ENCODE measurements at regions not wholly inside any gene's neighbourhood (a gene's known extent, or its start where the extent isn't known, plus 50 kb on each side); places are given as distances from the start of the nearest gene placed in this dataset.

- DNase-seq (ENCODE audit: low read depth), result peak; percentile 36
Measured at GRCh38 chr1:184276416-184276815, 110.4 kb upstream of the C1orf21 start.

- DNase-seq (ENCODE audit: low read depth), result no peak
Measured at GRCh38 chr1:184279911-184280458, 106.8 kb upstream of the C1orf21 start.

GRCh38 chr1:184283999-184284398 is 102.8 kb upstream of the C1orf21 start:
- no peak for DNase-seq (ENCODE audit: low read depth)

GRCh38 chr1:184284900-184285299 is 101.9 kb upstream of the C1orf21 start:
- no peak for DNase-seq (ENCODE audit: low read depth)

GRCh38 chr1:184285401-184286087 is 101.3 kb upstream of the C1orf21 start:
- no peak for DNase-seq (ENCODE audit: low read depth)

- no peak for DNase-seq (ENCODE audit: low read depth)
Measured at GRCh38 chr1:184287001-184287400, 99.8 kb upstream of the C1orf21 start.

DNA sequence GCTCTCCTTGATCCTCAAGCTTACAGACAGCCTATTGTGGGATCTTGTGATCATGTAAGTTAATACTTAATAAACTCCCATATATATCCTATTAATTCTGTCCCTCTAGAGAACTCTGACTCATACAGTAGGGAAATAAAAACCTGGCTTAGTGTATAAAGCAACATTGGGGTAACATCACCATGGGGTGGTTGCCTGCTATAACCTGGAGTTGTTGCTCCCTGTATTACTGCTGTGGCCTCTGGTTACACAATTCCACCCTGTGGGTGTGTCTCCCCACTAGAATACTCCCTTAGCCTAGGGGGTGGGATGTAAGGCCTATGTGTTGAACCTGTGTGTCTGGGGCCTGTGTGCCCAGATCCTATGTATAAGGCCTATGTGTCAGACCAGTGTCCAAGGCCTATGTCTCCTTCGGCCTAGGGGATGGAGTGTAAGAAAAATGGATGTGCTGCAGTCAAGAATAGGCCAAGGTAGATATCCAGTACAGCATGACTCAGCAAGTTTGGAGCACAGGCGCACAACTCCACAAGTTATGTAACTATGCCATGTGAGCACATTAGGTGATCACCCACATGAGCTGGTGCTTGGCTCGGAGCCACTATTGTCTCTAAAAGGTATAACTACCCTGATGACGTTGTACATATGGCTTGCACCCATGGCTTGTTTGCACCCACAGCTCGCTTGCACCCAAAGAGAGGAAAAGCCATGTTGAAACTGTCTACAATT is 96.8 kb upstream of the C1orf21 start:
- DNase-seq (ENCODE audit: low read depth), result peak; percentile 7

DNA sequence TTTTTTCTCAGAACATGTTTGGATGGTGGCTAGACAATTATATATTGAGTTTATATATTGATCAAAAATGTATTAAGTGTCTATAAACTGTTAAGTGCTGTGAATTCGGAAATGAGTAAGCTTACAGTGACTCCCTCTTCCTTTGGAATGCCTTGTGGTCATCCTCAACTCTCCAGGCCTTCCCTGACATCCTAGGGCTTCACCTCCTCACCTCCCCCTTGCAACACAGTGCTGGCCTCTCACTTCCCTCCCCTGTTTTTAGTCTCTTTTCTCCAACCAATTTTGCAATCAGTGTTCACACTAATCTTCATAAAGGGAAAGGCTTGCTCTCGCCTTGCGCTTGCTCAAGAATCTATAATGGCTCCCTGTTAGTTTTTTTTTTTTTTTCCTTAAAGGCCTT is 95.1 kb upstream of the C1orf21 start:
- DNase-seq (ENCODE audit: low read depth), result no peak

- DNase-seq (ENCODE audit: low read depth), result no peak
Measured at GRCh38 chr1:184292101-184292500, 94.7 kb upstream of the C1orf21 start.

- no peak for DNase-seq (ENCODE audit: low read depth)
Measured at GRCh38 chr1:184294101-184294500, 92.7 kb upstream of the C1orf21 start.

DNA sequence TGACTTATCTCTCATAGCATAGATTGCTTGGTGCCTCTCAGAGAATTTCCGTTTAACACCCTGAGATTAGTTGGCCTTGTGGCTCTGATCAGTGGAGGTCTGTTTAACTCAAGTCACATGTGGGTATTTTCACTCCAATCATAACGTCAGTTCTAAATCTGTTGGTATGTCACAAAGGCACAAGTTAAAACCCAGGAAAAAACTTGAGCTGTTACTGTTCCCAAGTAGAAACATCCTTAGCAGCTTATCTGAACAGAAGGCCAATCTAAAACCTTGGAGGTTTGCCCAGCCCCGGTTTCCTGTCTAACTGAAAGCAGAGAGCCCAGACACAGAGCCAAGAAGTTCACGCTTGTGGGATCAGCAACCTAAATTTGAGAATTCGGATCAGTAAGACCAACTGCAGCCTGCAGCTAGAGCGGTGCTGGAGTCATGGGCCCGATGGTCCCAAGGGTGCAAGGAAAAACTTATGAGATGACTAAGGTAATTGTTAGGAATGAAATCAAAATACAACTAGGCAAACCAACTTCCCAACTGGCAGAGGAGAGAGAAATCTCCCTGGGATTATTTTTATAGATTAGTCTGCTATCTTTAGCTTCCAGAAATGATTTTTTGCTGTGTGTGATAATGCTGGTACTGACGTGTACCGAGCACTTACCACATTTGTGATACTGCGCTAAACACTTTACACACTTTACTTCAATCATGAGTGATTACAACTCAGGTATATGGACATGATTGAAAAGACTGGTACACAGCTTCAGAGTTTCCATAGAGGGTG is 90.2 kb upstream of the C1orf21 start:
- no peak for DNase-seq (ENCODE audit: low read depth)

DNA sequence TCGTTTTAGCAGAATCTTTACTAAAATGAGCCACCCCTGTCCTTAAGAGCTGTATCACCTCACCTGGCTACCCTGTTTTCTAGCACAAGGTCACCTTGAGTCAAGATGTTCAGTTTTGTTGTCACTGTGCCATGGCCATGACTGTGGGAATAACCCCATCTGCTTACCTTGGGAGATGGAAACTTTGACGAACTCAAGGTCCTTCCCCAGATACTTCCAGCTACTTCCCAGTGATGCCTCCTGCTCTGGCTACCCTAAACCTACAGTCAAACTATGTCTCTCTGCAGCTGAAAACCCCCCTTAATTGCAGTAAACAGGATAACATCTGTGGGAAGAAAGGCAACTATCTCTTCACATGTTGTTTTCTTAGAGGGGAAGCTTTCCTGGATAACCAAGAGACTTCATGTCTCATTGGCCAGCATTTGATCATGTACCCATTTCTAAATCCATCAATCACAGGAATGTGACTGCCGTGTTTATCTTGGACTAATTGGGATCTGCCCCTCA is 89.5 kb upstream of the C1orf21 start:
- DNase-seq (ENCODE audit: low read depth), result no peak

- no peak for DNase-seq (ENCODE audit: low read depth)
Measured at GRCh38 chr1:184298440-184299405, 88.1 kb upstream of the C1orf21 start.

GRCh38 chr1:184299406-184299790 is 87.4 kb upstream of the C1orf21 start:
- DNase-seq (ENCODE audit: low read depth), result peak; percentile 14

- no peak for DNase-seq (ENCODE audit: low read depth)
Measured at GRCh38 chr1:184299796-184300195, 87.0 kb upstream of the C1orf21 start.

DNA sequence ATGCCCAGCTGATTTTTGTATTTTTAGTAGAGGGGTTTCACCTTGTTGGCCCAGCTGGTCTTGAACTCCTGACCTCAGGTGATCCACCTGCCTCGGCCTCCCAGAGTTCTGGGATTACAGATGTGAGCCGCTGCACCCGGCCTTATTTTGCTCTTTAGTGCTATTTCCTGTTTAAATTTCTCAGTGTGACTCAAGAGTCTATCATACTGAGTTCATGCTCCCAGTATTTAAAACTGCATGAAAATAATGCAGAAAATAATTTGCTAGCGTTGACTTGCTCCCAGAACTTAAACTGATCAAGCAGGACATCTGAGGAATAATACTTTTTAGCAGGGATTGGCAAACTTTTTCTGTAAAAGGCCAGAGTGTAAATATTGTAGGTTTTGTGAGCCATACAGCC is 86.4 kb upstream of the C1orf21 start:
- no peak for DNase-seq (ENCODE audit: low read depth)

DNA sequence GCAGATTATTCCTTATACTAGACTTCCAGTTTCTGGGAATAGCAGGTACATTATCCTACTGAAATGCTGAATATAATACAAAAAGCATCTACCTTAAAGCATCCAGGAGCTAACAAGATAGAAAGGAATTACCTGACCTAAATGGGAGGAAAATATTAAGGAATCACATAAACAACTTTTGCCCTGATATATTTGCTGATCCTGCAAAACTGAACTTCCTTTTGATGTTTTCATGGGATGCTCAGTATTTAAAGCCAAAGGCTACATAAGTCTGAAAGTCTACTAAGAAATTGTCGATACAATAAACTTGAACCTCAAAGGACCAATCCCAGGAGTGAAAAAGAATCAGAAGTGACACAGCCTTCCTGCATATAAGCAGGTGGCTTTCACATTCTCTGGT is 85.6 kb upstream of the C1orf21 start:
- DNase-seq (ENCODE audit: low read depth), result no peak

DNA sequence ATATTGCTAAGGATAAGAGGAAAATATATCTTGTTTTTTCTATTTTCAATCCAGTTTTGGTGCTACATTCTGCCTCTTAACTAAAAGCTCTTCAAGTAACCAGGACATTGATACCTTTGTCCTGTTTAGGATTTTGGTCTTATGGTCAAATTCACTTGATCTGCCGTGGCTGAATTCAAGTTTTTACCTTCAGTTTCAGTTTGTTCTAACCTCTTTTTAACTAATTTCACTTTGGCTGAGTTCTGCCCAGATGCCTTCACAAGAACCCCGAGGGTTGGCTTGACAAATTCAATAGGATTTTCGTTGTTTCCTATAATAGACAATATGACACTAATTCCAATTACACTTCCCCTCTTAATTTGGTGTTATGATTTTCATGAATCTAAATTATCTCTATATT is 84.5 kb upstream of the C1orf21 start:
- DNase-seq (ENCODE audit: low read depth), result no peak

- DNase-seq (ENCODE audit: low read depth), result no peak
Measured at GRCh38 chr1:184310157-184310819, 76.5 kb upstream of the C1orf21 start.

DNA sequence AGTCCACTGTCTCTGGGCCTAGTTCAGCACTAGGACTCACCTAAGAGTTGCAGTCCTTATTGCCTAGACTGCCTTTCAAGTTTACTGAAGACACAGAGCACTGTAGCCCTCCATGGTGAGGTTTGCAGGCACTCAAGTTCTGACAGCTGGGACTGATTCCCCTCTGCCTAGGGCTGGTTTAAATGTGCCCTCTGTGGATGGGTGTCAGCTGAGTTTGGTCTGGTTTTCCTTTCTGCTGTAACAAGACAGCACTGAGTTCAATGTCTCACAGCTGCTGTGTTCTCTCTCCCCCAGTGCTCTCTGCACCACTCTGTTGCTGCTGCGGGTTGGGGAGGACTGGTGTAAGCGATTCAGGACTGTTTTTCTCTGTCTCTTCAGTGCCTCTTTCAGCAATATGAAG is 75.2 kb upstream of the C1orf21 start:
- no peak for DNase-seq (ENCODE audit: low read depth)

DNA sequence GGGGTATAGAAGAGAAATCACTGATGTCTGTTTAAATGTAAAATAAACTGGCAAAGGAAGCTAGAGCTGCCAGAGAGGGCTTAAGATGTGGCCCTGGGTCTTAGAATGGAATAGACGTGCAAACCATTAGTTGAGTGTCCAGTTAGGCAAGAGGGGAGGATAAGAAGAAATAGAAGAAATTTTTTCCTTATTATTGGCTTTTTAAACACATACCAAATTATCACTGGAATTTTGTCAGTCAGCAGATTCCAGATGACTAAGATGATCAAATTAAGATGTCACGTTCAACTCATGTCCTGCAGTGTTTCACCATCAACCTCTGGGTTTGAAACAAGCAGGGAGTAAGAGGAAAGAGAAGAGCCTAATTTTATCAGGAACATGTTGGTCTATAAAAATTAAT is 71.6 kb upstream of the C1orf21 start:
- DNase-seq (ENCODE audit: low read depth), result no peak
